Loucy (cell line): ENCODE measurements at regions not wholly inside any gene's neighbourhood (a gene's known extent, or its start where the extent isn't known, plus 50 kb on each side); places are given as distances from the start of the nearest gene placed in this dataset.

ENCODE experiments used
- H2AFZ ChIP-seq: fragments of 200-600 bp; sonication (generic); 2 replicates; pipeline ENCODE4 v1.6.0; 2016; ENCODE audit warnings: antibody characterized with exemption, mild to moderate bottlenecking, low read length, moderate library complexity
- H3F3A ChIP-seq: fragments of 200-600 bp; 2 replicates; pipeline ENCODE4 v1.6.0; 2016; ENCODE audit warnings: antibody characterized with exemption, low read depth, mild to moderate bottlenecking
- H3K27me3 ChIP-seq: fragments of 200-600 bp; sonication (generic); 2 replicates; pipeline ENCODE4 v1.6.1; 2014; ENCODE audit warnings: low read length, mild to moderate bottlenecking; ENCODE audit not compliant: insufficient read depth, poor library complexity, severe bottlenecking
- H3K36me3 ChIP-seq: fragments of 200-600 bp; sonication (generic); 2 replicates; pipeline ENCODE4 v1.6.1; 2016; ENCODE audit warnings: low read length; ENCODE audit not compliant: insufficient read depth
- H3K4me1 ChIP-seq: fragments of 200-600 bp; sonication (generic); 2 replicates; pipeline ENCODE4 v1.5.1; 2014; ENCODE audit warnings: low read length, mild to moderate bottlenecking; ENCODE audit not compliant: insufficient read depth, poor library complexity, severe bottlenecking
- H3K4me2 ChIP-seq: fragments of 200-600 bp; sonication (generic); 2 replicates; pipeline ENCODE4 v1.6.0; 2014; ENCODE audit warnings: antibody characterized with exemption, low read length, low read depth, mild to moderate bottlenecking; ENCODE audit not compliant: poor library complexity, severe bottlenecking
- H3K4me3 ChIP-seq: fragments of 200-600 bp; sonication (generic); 2 replicates; pipeline ENCODE4 v1.5.1; 2014; ENCODE audit warnings: low read length, mild to moderate bottlenecking, mixed read lengths; ENCODE audit not compliant: poor library complexity, severe bottlenecking
- H3K79me2 ChIP-seq: fragments of 200-600 bp; sonication (generic); 2 replicates; pipeline ENCODE4 v1.6.1; 2014; ENCODE audit warnings: low read length; ENCODE audit not compliant: insufficient read depth
- H3K9ac ChIP-seq: fragments of 200-600 bp; sonication (generic); 2 replicates; pipeline ENCODE4 v1.6.0; 2014; ENCODE audit warnings: mild to moderate bottlenecking, low read depth, low read length, moderate library complexity; ENCODE audit not compliant: poor library complexity, severe bottlenecking
- H3K9me2 ChIP-seq: fragments of 200-600 bp; sonication (generic); replicated peaks from 2 replicates; pipeline ENCODE4 v1.6.1; 2016; ENCODE audit warnings: low read depth, low read length, mixed read lengths
- H3K9me3 ChIP-seq: fragments of 200-600 bp; sonication (generic); 2 replicates; pipeline ENCODE4 v1.6.1; 2014; ENCODE audit warnings: mild to moderate bottlenecking, antibody characterized with exemption, low read length, low read depth; ENCODE audit not compliant: insufficient read depth
- H4K20me1 ChIP-seq: fragments of 200-600 bp; sonication (generic); 2 replicates; pipeline ENCODE4 v1.6.0; 2014; ENCODE audit warnings: antibody characterized with exemption, low read length, mild to moderate bottlenecking; ENCODE audit not compliant: insufficient read depth, poor library complexity, severe bottlenecking
- EZH2phosphoT487 ChIP-seq: fragments of 200-600 bp; IDR thresholded peaks from 2 replicates; pipeline ENCODE4 v1.6.1; 2018; ENCODE audit warnings: antibody characterized with exemption, mild to moderate bottlenecking, moderate library complexity, borderline replicate concordance
- TF ChIP-seq, protein P1 (sequence below): fragments of 200-600 bp; sonication (generic); conservative IDR thresholded peaks from 2 replicates; pipeline ENCODE4 v1.5.1; 2014; ENCODE audit warnings: mild to moderate bottlenecking, antibody characterized with exemption, low read length

DNA sequence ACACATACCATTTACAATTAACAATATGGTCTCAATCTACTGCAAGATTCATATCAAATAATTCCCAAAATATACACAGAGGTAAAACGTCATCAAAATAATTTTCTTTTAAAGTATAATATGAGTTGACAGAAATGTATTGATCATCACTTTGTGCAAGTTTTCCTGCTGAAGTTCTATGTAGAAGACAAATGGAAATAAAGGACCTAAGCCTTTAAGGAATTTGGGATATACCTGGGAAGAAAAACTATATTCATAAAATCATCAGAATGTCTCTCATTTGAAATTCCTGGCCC lies 61.1 kb upstream of the DAAM1 start:
- no peaks in the 10 kb centered on the region for H3K9me3 ChIP-seq
- H3K4me3 ChIP-seq, result no peak overlapping the region
- H3K4me2 ChIP-seq, result no peak overlapping the region
- TF ChIP-seq, protein P1, sequence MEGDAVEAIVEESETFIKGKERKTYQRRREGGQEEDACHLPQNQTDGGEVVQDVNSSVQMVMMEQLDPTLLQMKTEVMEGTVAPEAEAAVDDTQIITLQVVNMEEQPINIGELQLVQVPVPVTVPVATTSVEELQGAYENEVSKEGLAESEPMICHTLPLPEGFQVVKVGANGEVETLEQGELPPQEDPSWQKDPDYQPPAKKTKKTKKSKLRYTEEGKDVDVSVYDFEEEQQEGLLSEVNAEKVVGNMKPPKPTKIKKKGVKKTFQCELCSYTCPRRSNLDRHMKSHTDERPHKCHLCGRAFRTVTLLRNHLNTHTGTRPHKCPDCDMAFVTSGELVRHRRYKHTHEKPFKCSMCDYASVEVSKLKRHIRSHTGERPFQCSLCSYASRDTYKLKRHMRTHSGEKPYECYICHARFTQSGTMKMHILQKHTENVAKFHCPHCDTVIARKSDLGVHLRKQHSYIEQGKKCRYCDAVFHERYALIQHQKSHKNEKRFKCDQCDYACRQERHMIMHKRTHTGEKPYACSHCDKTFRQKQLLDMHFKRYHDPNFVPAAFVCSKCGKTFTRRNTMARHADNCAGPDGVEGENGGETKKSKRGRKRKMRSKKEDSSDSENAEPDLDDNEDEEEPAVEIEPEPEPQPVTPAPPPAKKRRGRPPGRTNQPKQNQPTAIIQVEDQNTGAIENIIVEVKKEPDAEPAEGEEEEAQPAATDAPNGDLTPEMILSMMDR, result no peak
- TF ChIP-seq EZH2phosphoT487, result no peak
- H3K4me1 ChIP-seq, result no peaks in the 10 kb centered on the region
- H3K27me3 ChIP-seq, result no peaks in the 10 kb centered on the region
- H3F3A ChIP-seq, result no peaks in the 10 kb centered on the region
- H3K9ac ChIP-seq, result no peak overlapping the region
- H3K9me2 ChIP-seq, result no peaks in the 10 kb centered on the region
- no peak overlapping the region for H2AFZ ChIP-seq
- no peaks in the 10 kb centered on the region for H3K79me2 ChIP-seq
- no peaks in the 10 kb centered on the region for H3K36me3 ChIP-seq
- no peaks in the 10 kb centered on the region for H4K20me1 ChIP-seq

DNA sequence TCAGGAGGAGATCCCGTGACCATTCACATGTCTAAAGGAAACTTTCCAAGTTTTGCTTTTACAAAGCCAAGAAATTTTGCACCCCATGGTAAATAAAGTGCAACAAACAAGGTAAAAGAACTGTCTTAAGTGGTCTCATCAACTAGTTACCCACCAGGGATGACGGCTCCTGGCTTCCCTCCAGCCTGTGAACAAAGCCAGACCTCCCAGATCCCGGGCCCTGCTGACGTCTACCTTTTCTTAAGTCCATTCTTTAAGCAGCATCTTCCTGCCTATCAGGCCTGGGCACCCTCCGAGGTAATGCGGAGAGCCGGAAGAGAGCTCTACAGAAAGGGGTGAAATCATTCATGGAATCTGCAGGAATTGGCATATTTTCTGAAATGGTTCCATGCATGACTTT lies 58.0 kb upstream of the DAAM1 start:
- no peaks in the 10 kb centered on the region for H3F3A ChIP-seq

DNA sequence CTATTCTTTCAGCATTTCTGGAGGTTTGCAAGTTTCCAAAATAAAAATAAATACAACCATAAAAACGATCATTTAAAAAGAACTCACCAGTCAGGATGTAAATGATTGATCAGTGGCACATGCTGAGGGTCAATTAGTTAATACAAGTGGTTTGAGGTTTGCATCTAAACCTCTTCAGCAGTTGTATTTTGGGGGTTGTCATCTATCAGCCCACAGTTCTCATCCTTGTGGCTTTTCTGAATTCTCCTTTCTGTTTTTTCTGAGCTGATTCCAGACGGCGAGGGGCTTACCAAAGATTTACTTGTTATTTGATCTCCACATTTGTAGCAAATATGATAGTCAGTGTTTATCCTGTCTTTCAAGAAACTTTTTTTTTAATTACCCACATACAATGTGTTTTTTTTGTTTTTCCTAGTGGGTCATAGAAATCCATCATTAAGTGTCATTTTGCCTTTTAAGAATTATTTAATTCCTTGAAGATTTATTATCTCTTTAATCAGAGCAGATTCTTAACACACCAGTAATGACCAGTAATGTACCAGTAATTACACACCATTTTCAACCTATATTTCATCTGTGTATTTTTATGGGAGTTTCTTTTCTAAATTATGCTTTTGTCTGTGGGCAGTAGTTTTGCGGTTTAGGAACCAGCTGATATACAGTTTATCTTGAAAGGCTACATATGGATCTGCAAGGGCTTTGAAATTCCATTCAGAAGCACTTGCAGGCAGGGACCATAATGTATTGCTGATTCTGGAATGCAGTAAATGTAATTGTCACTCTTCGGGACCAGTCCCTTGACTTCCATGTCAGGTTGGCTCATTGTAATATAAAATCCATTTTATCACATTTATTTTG lies 56.3 kb upstream of the DAAM1 start:
- no peaks in the 10 kb centered on the region for H3K4me1 ChIP-seq
- no peaks in the 10 kb centered on the region for H3K9me3 ChIP-seq
- no peaks in the 10 kb centered on the region for H4K20me1 ChIP-seq
- TF ChIP-seq, protein P1, result no peak
- TF ChIP-seq EZH2phosphoT487, result no peak
- no peaks in the 10 kb centered on the region for H3K79me2 ChIP-seq
- H3K27me3 ChIP-seq, result no peaks in the 10 kb centered on the region
- H3K4me2 ChIP-seq, result no peak overlapping the region
- no peaks in the 10 kb centered on the region for H3K9me2 ChIP-seq
- H2AFZ ChIP-seq, result no peak overlapping the region
- no peaks in the 10 kb centered on the region for H3F3A ChIP-seq
- H3K4me3 ChIP-seq, result no peak overlapping the region
- no peaks in the 10 kb centered on the region for H3K36me3 ChIP-seq
- H3K9ac ChIP-seq, result no peak overlapping the region

More for the DNA sequence above, 58.0 kb upstream of the DAAM1 start:
- no peaks in the 10 kb centered on the region for H3K27me3 ChIP-seq
- no peak for TF ChIP-seq EZH2phosphoT487
- TF ChIP-seq, protein P1, result no peak
- H3K9me3 ChIP-seq, result no peaks in the 10 kb centered on the region
- no peak overlapping the region for H3K4me3 ChIP-seq
- H3K4me1 ChIP-seq, result no peaks in the 10 kb centered on the region
- H2AFZ ChIP-seq, result no peak overlapping the region
- H3K79me2 ChIP-seq, result no peaks in the 10 kb centered on the region
- no peaks in the 10 kb centered on the region for H3K36me3 ChIP-seq
- H4K20me1 ChIP-seq, result no peaks in the 10 kb centered on the region
- H3K9ac ChIP-seq, result no peak overlapping the region
- H3K4me2 ChIP-seq, result no peak overlapping the region
- no peaks in the 10 kb centered on the region for H3K9me2 ChIP-seq
